Islet of Langerhans (tissue), 1 donor: ENCODE measurements at regions not wholly inside any gene's neighbourhood (a gene's known extent, or its start where the extent isn't known, plus 50 kb on each side); places are given as distances from the start of the nearest gene placed in this dataset.
"Not testable (repeated sequence)": the region's sequence is repeated elsewhere in the genome, so short reads cannot be mapped to it uniquely, and the experiment has no call there.

Experiments
- FAIRE-seq: peaks from one replicate; lab custom pipeline; 2011; peaks lifted over from hg19 to GRCh38; lab: Jason Lieb, UNC

GRCh38 chr5:108587821-108588220, 159.9 kb upstream of the FER start:
- no peak for FAIRE-seq

GRCh38 chr5:108581026-108581425, 166.7 kb upstream of the FER start:
- FAIRE-seq, result no peak

GRCh38 chr5:108579236-108579635, 168.5 kb upstream of the FER start:
- no peak for FAIRE-seq

- no peak for FAIRE-seq
Measured at GRCh38 chr5:108578791-108579190, 168.9 kb upstream of the FER start.

- no peak for FAIRE-seq
Measured at GRCh38 chr5:108567429-108567828, 180.3 kb upstream of the FER start.

GRCh38 chr5:108564441-108564840, 182.5 kb upstream of the FBXL17 start:
- FAIRE-seq, result no peak

GRCh38 chr5:108562205-108562454, 180.2 kb upstream of the FBXL17 start:
- FAIRE-seq, result no peak

GRCh38 chr5:108561416-108562204, 179.7 kb upstream of the FBXL17 start:
- no peak for FAIRE-seq

GRCh38 chr5:108560581-108560980, 178.7 kb upstream of the FBXL17 start:
- FAIRE-seq, result no peak

- no peak for FAIRE-seq
Measured at GRCh38 chr5:108560166-108560565, 178.3 kb upstream of the FBXL17 start.

GRCh38 chr5:108558840-108559239, 176.9 kb upstream of the FBXL17 start:
- FAIRE-seq, result not testable (repeated sequence)

GRCh38 chr5:108558142-108558541, 176.2 kb upstream of the FBXL17 start:
- not testable (repeated sequence) for FAIRE-seq

- no peak for FAIRE-seq
Measured at GRCh38 chr5:108557686-108558085, 175.8 kb upstream of the FBXL17 start.

- no peak for FAIRE-seq
Measured at GRCh38 chr5:108556441-108557145, 174.7 kb upstream of the FBXL17 start.

- FAIRE-seq, result no peak
Measured at GRCh38 chr5:108548684-108549596, 167.0 kb upstream of the FBXL17 start.

- FAIRE-seq, result no peak
Measured at GRCh38 chr5:108546939-108547338, 165.0 kb upstream of the FBXL17 start.

- FAIRE-seq, result no peak
Measured at GRCh38 chr5:108545301-108545700, 163.4 kb upstream of the FBXL17 start.

GRCh38 chr5:108543486-108543885, 161.6 kb upstream of the FBXL17 start:
- no peak for FAIRE-seq

- no peak for FAIRE-seq
Measured at GRCh38 chr5:108541836-108542235, 159.9 kb upstream of the FBXL17 start.

GRCh38 chr5:108536321-108536720, 154.4 kb upstream of the FBXL17 start:
- FAIRE-seq, result no peak

- not testable (repeated sequence) for FAIRE-seq
Measured at GRCh38 chr5:108532129-108532445, 150.2 kb upstream of the FBXL17 start.

GRCh38 chr5:108531367-108532128, 149.7 kb upstream of the FBXL17 start:
- FAIRE-seq, result no peak
